MM.1S (cell line): ENCODE measurements at regions not wholly inside any gene's neighbourhood (a gene's known extent, or its start where the extent isn't known, plus 50 kb on each side); places are given as distances from the start of the nearest gene placed in this dataset.

Experiments
- DNase-seq: peaks from one replicate; pipeline ENCODE4 v3.0.0-alpha.2; 2015
- H2AFZ ChIP-seq: fragments of 300-600 bp; sonication (generic); 2 replicates; pipeline ENCODE4 v1.6.0; 2016; ENCODE audit warnings: antibody characterized with exemption, low read length
- H3F3A ChIP-seq: fragments of 300-600 bp; sonication (generic); 2 replicates; pipeline ENCODE4 v1.6.1; 2016; ENCODE audit warnings: mild to moderate bottlenecking, antibody characterized with exemption, low read length, moderate library complexity, mixed read lengths; ENCODE audit not compliant: insufficient read depth
- H3K27ac ChIP-seq: fragments of 300-600 bp; sonication (generic); 2 replicates; pipeline ENCODE4 v1.5.1; 2016; ENCODE audit warnings: mild to moderate bottlenecking, low read length
- H3K27me3 ChIP-seq: fragments of 300-600 bp; sonication (generic); replicated peaks from 2 replicates; pipeline ENCODE4 v1.6.0; 2016; ENCODE audit warnings: low read length; ENCODE audit not compliant: insufficient read depth
- H3K36me3 ChIP-seq: fragments of 300-600 bp; sonication (generic); replicated peaks from 2 replicates; pipeline ENCODE4 v1.6.1; 2016; ENCODE audit warnings: mild to moderate bottlenecking, low read length, mixed read lengths; ENCODE audit not compliant: insufficient read depth
- H3K4me1 ChIP-seq: fragments of 300-600 bp; sonication (generic); 2 replicates; pipeline ENCODE4 v1.6.1; 2016; ENCODE audit warnings: low read length, mixed read lengths
- H3K4me2 ChIP-seq: fragments of 300-600 bp; sonication (generic); 2 replicates; pipeline ENCODE4 v1.6.0; 2016; ENCODE audit warnings: low read depth, low read length
- H3K4me3 ChIP-seq: fragments of 300-600 bp; sonication (generic); 2 replicates; pipeline ENCODE4 v1.5.1; 2016; ENCODE audit warnings: low read length, mixed read lengths
- H3K79me2 ChIP-seq: fragments of 300-600 bp; sonication (generic); 2 replicates; pipeline ENCODE4 v1.6.1; 2016; ENCODE audit warnings: mixed run types, low read length, mixed read lengths
- H3K9ac ChIP-seq: fragments of 300-600 bp; sonication (generic); 2 replicates; pipeline ENCODE4 v1.6.1; 2016; ENCODE audit warnings: low read length, mixed read lengths
- H3K9me2 ChIP-seq: fragments of 300-600 bp; sonication (generic); replicated peaks from 2 replicates; pipeline ENCODE4 v1.6.1; 2016; ENCODE audit warnings: mild to moderate bottlenecking, low read length, mixed read lengths; ENCODE audit not compliant: insufficient read depth
- H3K9me3 ChIP-seq: fragments of 300-600 bp; sonication (generic); replicated peaks from 2 replicates; pipeline ENCODE4 v1.6.1; 2016; ENCODE audit warnings: mild to moderate bottlenecking, low read length, mixed read lengths; ENCODE audit not compliant: insufficient read depth
- H4K20me1 ChIP-seq: fragments of 300-600 bp; sonication (generic); 2 replicates; pipeline ENCODE4 v1.6.1; 2016; ENCODE audit warnings: mild to moderate bottlenecking, low read length, moderate library complexity, mixed read lengths; ENCODE audit not compliant: insufficient read depth
- EZH2 ChIP-seq: fragments of 300-600 bp; sonication (generic); optimal IDR thresholded peaks from 2 replicates; pipeline ENCODE3; 2017; ENCODE audit warnings: low read depth, mild to moderate bottlenecking, antibody characterized with exemption, low read length, mixed read lengths
- EZH2phosphoT487 ChIP-seq: fragments of 300-600 bp; sonication (generic); IDR thresholded peaks from 2 replicates; pipeline ENCODE4 v1.6.1; 2018; ENCODE audit warnings: antibody characterized with exemption, low read length
- TF ChIP-seq, protein P1 (sequence below): fragments of 300-600 bp; sonication (generic); IDR thresholded peaks from 2 replicates; pipeline ENCODE4 v1.5.1; 2016; ENCODE audit warnings: antibody characterized with exemption, low read length, mixed read lengths

DNA sequence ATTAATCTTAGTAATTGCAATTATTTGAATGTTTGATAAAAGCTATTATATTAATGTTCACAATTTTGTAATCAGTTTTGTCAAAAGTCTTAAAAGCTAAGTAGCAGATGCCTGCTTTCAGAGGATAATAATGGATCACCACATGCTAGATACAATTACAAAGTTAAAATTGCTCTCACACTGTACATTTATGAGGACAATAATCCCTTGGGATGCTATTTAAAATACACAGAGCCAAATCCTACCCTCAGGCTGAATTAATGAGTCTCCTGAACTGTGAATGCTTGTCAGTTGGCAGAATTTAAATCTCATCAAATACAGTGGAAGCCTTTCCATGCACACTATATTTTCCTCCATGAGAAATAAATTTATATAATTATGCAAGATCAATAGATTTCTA is 153.3 kb upstream of the SYNCRIP start:
- no peaks in the 10 kb centered on the region for H3K9me3 ChIP-seq
- no peak overlapping the region for H3K4me2 ChIP-seq
- no peaks in the 10 kb centered on the region for H3K36me3 ChIP-seq
- H3K9ac ChIP-seq, result no peak overlapping the region
- H3K9me2 ChIP-seq, result no peaks in the 10 kb centered on the region
- DNase-seq, result no peak
- no peaks in the 10 kb centered on the region for H3K4me1 ChIP-seq
- H3K4me3 ChIP-seq, result no peak overlapping the region
- TF ChIP-seq, protein P1, sequence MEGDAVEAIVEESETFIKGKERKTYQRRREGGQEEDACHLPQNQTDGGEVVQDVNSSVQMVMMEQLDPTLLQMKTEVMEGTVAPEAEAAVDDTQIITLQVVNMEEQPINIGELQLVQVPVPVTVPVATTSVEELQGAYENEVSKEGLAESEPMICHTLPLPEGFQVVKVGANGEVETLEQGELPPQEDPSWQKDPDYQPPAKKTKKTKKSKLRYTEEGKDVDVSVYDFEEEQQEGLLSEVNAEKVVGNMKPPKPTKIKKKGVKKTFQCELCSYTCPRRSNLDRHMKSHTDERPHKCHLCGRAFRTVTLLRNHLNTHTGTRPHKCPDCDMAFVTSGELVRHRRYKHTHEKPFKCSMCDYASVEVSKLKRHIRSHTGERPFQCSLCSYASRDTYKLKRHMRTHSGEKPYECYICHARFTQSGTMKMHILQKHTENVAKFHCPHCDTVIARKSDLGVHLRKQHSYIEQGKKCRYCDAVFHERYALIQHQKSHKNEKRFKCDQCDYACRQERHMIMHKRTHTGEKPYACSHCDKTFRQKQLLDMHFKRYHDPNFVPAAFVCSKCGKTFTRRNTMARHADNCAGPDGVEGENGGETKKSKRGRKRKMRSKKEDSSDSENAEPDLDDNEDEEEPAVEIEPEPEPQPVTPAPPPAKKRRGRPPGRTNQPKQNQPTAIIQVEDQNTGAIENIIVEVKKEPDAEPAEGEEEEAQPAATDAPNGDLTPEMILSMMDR, result no peak
- TF ChIP-seq EZH2phosphoT487, result no peak
- no peaks in the 10 kb centered on the region for H4K20me1 ChIP-seq
- no peak overlapping the region for H3K27ac ChIP-seq
- no peaks in the 10 kb centered on the region for H3F3A ChIP-seq
- H2AFZ ChIP-seq, result no peak overlapping the region
- no peaks in the 10 kb centered on the region for H3K27me3 ChIP-seq
- no peaks in the 10 kb centered on the region for H3K79me2 ChIP-seq

DNA sequence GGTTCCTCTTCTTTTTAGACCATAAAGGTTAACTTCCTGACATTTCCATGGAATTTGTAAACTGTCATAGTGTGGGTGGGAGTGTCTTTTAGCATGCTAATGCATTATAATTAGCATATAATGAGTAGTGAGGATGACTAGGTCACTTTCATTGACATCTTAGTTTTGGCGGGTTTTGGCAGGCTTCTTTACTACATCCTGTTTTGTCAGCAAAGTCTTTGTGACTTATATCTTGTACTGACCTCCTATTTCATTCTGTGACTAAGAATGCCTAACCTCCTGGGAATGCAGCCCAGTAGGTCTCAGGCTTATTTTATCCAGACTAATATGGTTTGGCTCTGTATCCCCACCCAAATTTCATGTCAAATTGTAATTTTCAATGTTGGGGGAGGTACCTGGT is 149.6 kb upstream of the SYNCRIP start:
- TF ChIP-seq, protein P1, result no peak
- no peak for TF ChIP-seq EZH2phosphoT487
- no peak for TF ChIP-seq EZH2
- Histone ChIP-seq H3K79me2 (no peaks in the 10 kb centered on the region), H3K9me2 (no peaks in the 10 kb centered on the region), H3K9ac (no peak overlapping the region), H3K27me3 (no peaks in the 10 kb centered on the region), H3K27ac (no peak overlapping the region), H3K4me1 (no peaks in the 10 kb centered on the region), H3F3A (no peaks in the 10 kb centered on the region), H3K4me3 (no peak overlapping the region), H3K36me3 (no peaks in the 10 kb centered on the region), H4K20me1 (no peaks in the 10 kb centered on the region), H3K4me2 (no peak overlapping the region), H3K9me3 (no peaks in the 10 kb centered on the region), H2AFZ (no peak overlapping the region)
- DNase-seq, result no peak

DNA sequence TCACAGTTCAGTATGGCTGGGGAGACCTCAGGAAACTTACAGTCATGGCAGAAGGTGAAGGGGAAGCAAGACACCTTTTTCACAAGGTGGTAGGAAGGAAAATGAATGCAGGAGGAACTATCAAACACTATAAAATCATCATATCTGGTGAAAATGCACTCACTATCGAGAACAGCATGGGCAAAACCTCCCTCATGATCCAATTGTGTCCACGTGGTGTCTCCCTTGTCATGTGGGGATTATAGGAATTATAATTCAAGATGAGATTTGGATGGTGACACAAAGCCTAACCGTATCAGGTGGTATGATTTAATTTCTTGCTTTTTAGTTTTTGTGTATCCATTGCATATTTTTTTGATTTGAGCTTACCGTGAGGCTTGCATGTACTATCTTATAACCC is 133.2 kb upstream of the SYNCRIP start:
- H3K9me3 ChIP-seq, result no peaks in the 10 kb centered on the region
- no peaks in the 10 kb centered on the region for H3K4me1 ChIP-seq
- no peak for DNase-seq
- H3K27me3 ChIP-seq, result no peaks in the 10 kb centered on the region
- no peak overlapping the region for H3K9ac ChIP-seq
- no peak overlapping the region for H3K4me2 ChIP-seq
- TF ChIP-seq, protein P1, result no peak
- TF ChIP-seq EZH2, result no peak
- TF ChIP-seq EZH2phosphoT487, result no peak
- no peaks in the 10 kb centered on the region for H3K9me2 ChIP-seq
- H3K79me2 ChIP-seq, result no peaks in the 10 kb centered on the region
- H4K20me1 ChIP-seq, result no peaks in the 10 kb centered on the region
- no peaks in the 10 kb centered on the region for H3F3A ChIP-seq
- H2AFZ ChIP-seq, result no peak overlapping the region
- H3K4me3 ChIP-seq, result no peak overlapping the region
- H3K27ac ChIP-seq, result no peak overlapping the region
- H3K36me3 ChIP-seq, result no peaks in the 10 kb centered on the region

GRCh38 chr6:85772641-85773040 is 130.0 kb upstream of the SYNCRIP start:
- no peak overlapping the region for H3K9ac ChIP-seq
- TF ChIP-seq EZH2phosphoT487 (no peak), EZH2 (no peak)
- TF ChIP-seq, protein P1, result no peak
- H3F3A ChIP-seq, result no peaks in the 10 kb centered on the region

More at GRCh38 chr6:85772641-85773040, 130.0 kb upstream of the SYNCRIP start:
- Histone ChIP-seq H3K27ac (no peak overlapping the region), H3K9me3 (no peaks in the 10 kb centered on the region), H3K4me3 (no peak overlapping the region), H3K9me2 (no peaks in the 10 kb centered on the region), H3K36me3 (no peaks in the 10 kb centered on the region), H3K27me3 (no peaks in the 10 kb centered on the region), H3K4me2 (no peak overlapping the region), H3K79me2 (no peaks in the 10 kb centered on the region), H2AFZ (no peak overlapping the region), H4K20me1 (no peaks in the 10 kb centered on the region), H3K4me1 (no peaks in the 10 kb centered on the region)
- no peak for DNase-seq
